WTC11 (cell line): ENCODE measurements at regions not wholly inside any gene's neighbourhood (a gene's known extent, or its start where the extent isn't known, plus 50 kb on each side); places are given as distances from the start of the nearest gene placed in this dataset.

Source experiments
- ATAC-seq: fragments of 200-7000 bp; cut with Tn5 transposase; 2 replicates; pipeline ENCODE4 v1.10.0; 2021; ENCODE audit warnings: mild to moderate bottlenecking, moderate library complexity
- CTCF ChIA-PET: fragments of 300-600 bp; sonication (Branson Sonifier 250); formaldehyde crosslinking; loops from one replicate; lab custom pipeline; 2021; ENCODE audit warnings: antibody characterized with exemption; lab: Charles Lee
- POLR2A ChIA-PET: fragments of 350-600 bp; sonication (Branson Sonifier 250); formaldehyde crosslinking; loops from one replicate; lab custom pipeline; 2021; ENCODE audit warnings: antibody characterized with exemption; lab: Charles Lee
- DNase-seq: peaks from one replicate; pipeline ENCODE4 v3.0.0; 2021; ENCODE audit warnings: low spot score
- H3K27ac Mint-ChIP-seq: 2 replicates; pipeline ENCODE4 v1.8.0; 2021; ENCODE audit warnings: mixed read lengths
- H3K27me3 Mint-ChIP-seq: 2 replicates; pipeline ENCODE4 v1.8.0; 2021; ENCODE audit warnings: low read depth, mild to moderate bottlenecking, moderate library complexity, mixed read lengths
- H3K36me3 Mint-ChIP-seq: 2 replicates; pipeline ENCODE4 v1.8.0; 2021; ENCODE audit warnings: mixed read lengths
- H3K4me1 Mint-ChIP-seq: 2 replicates; pipeline ENCODE4 v1.8.0; 2022; ENCODE audit warnings: mixed read lengths
- H3K4me3 Mint-ChIP-seq: 2 replicates; pipeline ENCODE4 v1.8.0; 2021; ENCODE audit warnings: mild to moderate bottlenecking, moderate library complexity, mixed read lengths
- H3K9me3 Mint-ChIP-seq: 2 replicates; pipeline ENCODE4 v1.8.0; 2021; ENCODE audit warnings: mixed read lengths
- ARID4B ChIP-seq: sonication (generic); formaldehyde crosslinking; IDR thresholded peaks from 2 replicates; pipeline ENCODE4 v1.8.0; 2023; ENCODE audit warnings: missing genetic modification reagents, mild to moderate bottlenecking, borderline replicate concordance
- CREB1 ChIP-seq: sonication (generic); formaldehyde crosslinking; IDR thresholded peaks from 2 replicates; pipeline ENCODE4 v1.8.0; 2023; ENCODE audit warnings: mild to moderate bottlenecking, missing genetic modification reagents
- CTCF ChIP-seq: fragments of 200-600 bp; IDR thresholded peaks from 2 replicates; pipeline ENCODE4 v1.8.0; 2022; ENCODE audit warnings: antibody characterized with exemption
- E2F4 ChIP-seq: sonication (generic); formaldehyde crosslinking; IDR thresholded peaks from 2 replicates; pipeline ENCODE4 v1.8.1; 2022; ENCODE audit warnings: low read depth, mild to moderate bottlenecking, moderate library complexity, missing genetic modification reagents, borderline replicate concordance
- E2F5 ChIP-seq: sonication (generic); formaldehyde crosslinking; IDR thresholded peaks from 2 replicates; pipeline ENCODE4 v1.8.1; 2022; ENCODE audit warnings: mild to moderate bottlenecking, moderate library complexity, missing genetic modification reagents
- GRHL2 ChIP-seq: fragments of 250-450 bp; sonication (Bioruptor Pico); IDR thresholded peaks from 2 replicates; pipeline ENCODE4 v1.8.0; 2022; ENCODE audit warnings: mild to moderate bottlenecking, moderate library complexity; ENCODE audit not compliant: insufficient replicate concordance, severe bottlenecking
- GTF2I ChIP-seq: fragments of 250-450 bp; sonication (Bioruptor Pico); conservative IDR thresholded peaks from 2 replicates; pipeline ENCODE4 v1.4.0; 2021; ENCODE audit warnings: mild to moderate bottlenecking
- IRF1 ChIP-seq: sonication (generic); formaldehyde crosslinking; IDR thresholded peaks from 2 replicates; pipeline ENCODE4 v1.8.0; 2023; ENCODE audit warnings: missing genetic modification reagents
- MAX ChIP-seq: sonication (generic); formaldehyde crosslinking; IDR thresholded peaks from 2 replicates; pipeline ENCODE4 v1.8.0; 2022; ENCODE audit warnings: mild to moderate bottlenecking, missing genetic modification reagents
- MLX ChIP-seq: sonication (generic); formaldehyde crosslinking; IDR thresholded peaks from 2 replicates; pipeline ENCODE4 v1.8.1; 2023; ENCODE audit warnings: mild to moderate bottlenecking, missing genetic modification reagents, moderate library complexity
- NFE2L1 ChIP-seq: sonication (generic); formaldehyde crosslinking; IDR thresholded peaks from 2 replicates; pipeline ENCODE4 v1.8.1; 2023; ENCODE audit warnings: missing genetic modification reagents
- NR2C2 ChIP-seq: sonication (generic); formaldehyde crosslinking; IDR thresholded peaks from 2 replicates; pipeline ENCODE4 v1.8.0; 2022; ENCODE audit warnings: mild to moderate bottlenecking, missing genetic modification reagents
- PRDM15 ChIP-seq: sonication (generic); formaldehyde crosslinking; IDR thresholded peaks from 2 replicates; pipeline ENCODE4 v1.8.0; 2022; ENCODE audit warnings: missing genetic modification reagents
- SMAD3 ChIP-seq: sonication (generic); formaldehyde crosslinking; IDR thresholded peaks from 2 replicates; pipeline ENCODE4 v1.8.0; 2022; ENCODE audit warnings: missing genetic modification reagents, mild to moderate bottlenecking, borderline replicate concordance
- SOX15 ChIP-seq: fragments of 250-450 bp; sonication (Bioruptor Pico); IDR thresholded peaks from 2 replicates; pipeline ENCODE4 v1.9.0; 2021; ENCODE audit warnings: mild to moderate bottlenecking
- TEAD1 ChIP-seq: sonication (generic); formaldehyde crosslinking; IDR thresholded peaks from 2 replicates; pipeline ENCODE4 v1.8.0; 2022; ENCODE audit warnings: mild to moderate bottlenecking, missing genetic modification reagents
- ZNF263 ChIP-seq: sonication (generic); formaldehyde crosslinking; IDR thresholded peaks from 2 replicates; pipeline ENCODE4 v1.8.1; 2022; ENCODE audit warnings: low read depth, mild to moderate bottlenecking, moderate library complexity, missing genetic modification reagents

- TF ChIP-seq IRF1 (CRISPR knock-in tag), result no peak
- no peak for TF ChIP-seq NFE2L1 (CRISPR knock-in tag)
- TF ChIP-seq SOX15 (CRISPR knock-in tag), result no peak
These were observed 888.9 kb downstream of the BRD1 start (continued) for GRCh38 chr22:48938741-48939140.

- TF ChIP-seq CREB1 (CRISPR knock-in tag), result no peak
- TF ChIP-seq, all 79 proteins: peak for 0
- Mint-ChIP-seq H3K4me3 (no peak overlapping the region), H3K36me3 (peaks cover 25% of the 10 kb centered on the region), H3K27me3 (no peaks in the 10 kb centered on the region; the same call in 1 of the 2 replicates), H3K4me1 (no peaks in the 10 kb centered on the region), H3K27ac (no peak overlapping the region), H3K9me3 (peaks cover 34% of the 10 kb centered on the region)
- no peak for ATAC-seq
- CTCF ChIA-PET, result no interaction called here
- DNase-seq, result no peak
- POLR2A ChIA-PET, result no interaction called here
These were observed 890.5 kb downstream of the BRD1 start for GRCh38 chr22:48937032-48937639.

GRCh38 chr22:48936391-48936790 is 891.3 kb downstream of the BRD1 start:
- ATAC-seq (no peak), DNase-seq (no peak)
- Mint-ChIP-seq H3K27me3 (no peaks in the 10 kb centered on the region; the same call in 1 of the 2 replicates), H3K9me3 (peaks cover 34% of the 10 kb centered on the region), H3K36me3 (peaks cover 25% of the 10 kb centered on the region), H3K4me3 (no peak overlapping the region), H3K27ac (no peak overlapping the region), H3K4me1 (no peaks in the 10 kb centered on the region)
- POLR2A ChIA-PET, result no interaction called here
- CTCF ChIA-PET, result interaction anchor here (0.6 kb wide), 1 partner anchor 99 kb away, joined by 3 read pairs; no protein-coding TSS in a partner anchor
- TF ChIP-seq IRF1 (CRISPR knock-in tag) (no peak), PRDM15 (CRISPR knock-in tag) (no peak), MLX (CRISPR knock-in tag) (no peak), ZNF263 (CRISPR knock-in tag) (no peak), NR2C2 (CRISPR knock-in tag) (no peak), SMAD3 (no peak), GTF2I (CRISPR knock-in tag) (no peak), MAX (CRISPR knock-in tag) (no peak), E2F4 (CRISPR knock-in tag) (no peak), E2F5 (CRISPR knock-in tag) (no peak), TEAD1 (CRISPR knock-in tag) (no peak), ARID4B (no peak), GRHL2 (CRISPR knock-in tag) (no peak), CTCF (no peak)
